GM21825 (cell line): ENCODE measurements at regions not wholly inside any gene's neighbourhood (a gene's known extent, or its start where the extent isn't known, plus 50 kb on each side); places are given as distances from the start of the nearest gene placed in this dataset.
"Not testable (repeated sequence)": the region's sequence is repeated elsewhere in the genome, so short reads cannot be mapped to it uniquely, and the experiment has no call there.

Experiments used
- ATAC-seq: cut with Tn5 transposase; IDR thresholded peaks from one replicate; pipeline ENCODE4 v1.9.1; 2021; ENCODE audit warnings: mild to moderate bottlenecking, moderate library complexity; ENCODE audit not compliant: unreplicated experiment

DNA sequence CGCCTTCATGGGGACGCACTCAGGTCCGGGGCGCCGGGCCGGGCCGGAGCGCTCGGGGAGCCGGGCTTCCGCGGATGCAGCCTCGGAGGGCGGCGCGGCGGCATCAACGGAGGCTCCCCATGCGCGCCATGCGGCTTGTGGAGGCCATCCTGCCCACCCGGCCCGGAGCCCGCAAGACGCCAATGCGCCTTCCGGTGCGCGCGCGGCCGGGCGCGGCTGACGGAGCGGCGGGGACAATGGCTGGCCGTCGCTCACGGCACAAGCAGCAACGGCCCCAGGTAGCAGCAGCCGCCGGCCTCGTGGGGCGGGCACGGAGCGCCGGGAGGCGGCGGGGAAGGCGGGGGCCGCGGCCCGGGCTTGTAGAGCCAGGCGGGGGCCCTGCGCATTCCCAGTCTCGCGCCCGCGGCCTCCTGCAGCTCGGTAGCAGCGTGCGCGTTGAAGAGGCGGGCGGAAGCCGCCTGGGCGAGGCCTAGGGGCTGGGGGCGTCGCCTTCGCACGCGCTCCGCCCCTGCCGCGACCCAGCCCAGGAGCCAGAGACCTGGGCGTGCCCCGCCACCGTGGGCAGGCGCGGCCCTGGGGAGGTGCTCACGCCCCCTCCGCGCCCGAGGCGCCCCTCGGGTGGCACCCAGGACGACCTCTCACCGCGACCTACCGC lies 168.6 kb upstream of the PRKX start:
- peak; percentile 98 for ATAC-seq

DNA sequence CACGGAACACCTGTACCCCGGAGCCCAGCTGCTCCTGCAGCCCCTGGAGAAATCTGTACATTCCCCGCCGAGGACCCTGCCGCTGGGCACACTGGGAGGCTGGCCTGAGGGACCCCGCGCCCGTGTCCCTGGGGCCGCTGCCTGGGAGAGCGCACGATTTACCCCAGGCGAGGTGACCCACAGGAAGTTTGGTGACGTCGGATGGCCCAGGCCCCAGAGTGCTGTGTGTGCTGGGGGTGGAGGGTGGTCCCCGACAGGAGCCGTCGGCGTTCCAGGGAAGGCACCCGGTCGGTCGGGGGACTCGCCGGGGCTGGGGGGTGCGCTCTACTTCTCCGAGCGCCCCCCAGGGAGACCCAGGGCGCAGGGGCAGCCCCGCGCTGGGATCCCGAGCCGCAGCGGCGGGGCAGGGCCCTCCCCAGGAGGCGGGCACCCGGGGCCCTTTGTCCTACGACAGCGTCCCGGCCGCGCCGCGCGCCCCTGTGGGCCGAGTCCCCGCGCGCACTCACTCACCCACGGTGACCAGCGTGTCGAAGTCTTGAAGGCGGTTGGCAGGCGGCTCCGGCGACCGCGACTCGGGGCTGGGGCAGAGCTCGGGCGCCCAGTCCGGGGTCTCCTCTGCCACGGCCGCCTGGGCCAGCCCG lies 167.9 kb upstream of the PRKX start:
- ATAC-seq: peak; percentile 40

DNA sequence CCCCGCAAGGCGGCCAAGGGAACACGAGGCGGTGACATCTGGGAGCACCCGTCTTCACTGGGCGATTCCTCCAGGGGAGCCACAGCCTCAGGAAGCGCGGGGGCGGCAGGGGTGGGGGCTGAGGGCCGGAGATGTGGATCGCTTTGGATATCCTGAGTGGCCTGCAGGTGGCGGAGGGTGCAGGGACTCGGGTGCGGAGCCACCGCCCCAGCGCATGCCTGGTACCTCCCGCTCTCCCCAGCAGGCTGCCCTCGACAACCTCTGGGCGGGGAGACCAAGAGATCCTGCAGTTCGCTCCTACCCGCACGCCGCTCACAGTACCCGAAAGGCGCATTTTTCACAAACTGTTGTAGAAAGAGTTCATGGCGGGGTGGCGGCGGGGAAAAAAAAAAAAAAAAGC lies 162.9 kb upstream of the PRKX start:
- not testable (repeated sequence) for ATAC-seq

DNA sequence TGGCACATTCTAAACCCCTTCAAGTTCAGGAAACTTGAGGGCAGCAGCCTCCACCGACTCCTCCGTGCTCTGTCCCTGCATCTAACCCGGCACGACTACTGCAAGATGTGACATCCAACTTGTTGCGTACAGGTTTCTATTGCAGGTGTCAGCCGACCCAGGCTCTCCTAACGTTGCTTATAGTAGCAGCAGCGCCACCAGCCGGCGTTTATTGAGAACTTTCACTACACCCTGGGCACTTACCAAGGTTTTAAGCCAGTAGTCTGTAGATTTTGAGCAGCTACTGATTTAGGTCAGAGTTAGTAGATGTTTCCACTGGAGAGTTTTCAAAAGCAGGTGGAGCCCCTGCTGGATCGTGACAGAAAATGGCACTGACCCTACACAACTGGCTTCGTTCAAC lies 162.2 kb upstream of the PRKX start:
- not testable (repeated sequence) for ATAC-seq

DNA sequence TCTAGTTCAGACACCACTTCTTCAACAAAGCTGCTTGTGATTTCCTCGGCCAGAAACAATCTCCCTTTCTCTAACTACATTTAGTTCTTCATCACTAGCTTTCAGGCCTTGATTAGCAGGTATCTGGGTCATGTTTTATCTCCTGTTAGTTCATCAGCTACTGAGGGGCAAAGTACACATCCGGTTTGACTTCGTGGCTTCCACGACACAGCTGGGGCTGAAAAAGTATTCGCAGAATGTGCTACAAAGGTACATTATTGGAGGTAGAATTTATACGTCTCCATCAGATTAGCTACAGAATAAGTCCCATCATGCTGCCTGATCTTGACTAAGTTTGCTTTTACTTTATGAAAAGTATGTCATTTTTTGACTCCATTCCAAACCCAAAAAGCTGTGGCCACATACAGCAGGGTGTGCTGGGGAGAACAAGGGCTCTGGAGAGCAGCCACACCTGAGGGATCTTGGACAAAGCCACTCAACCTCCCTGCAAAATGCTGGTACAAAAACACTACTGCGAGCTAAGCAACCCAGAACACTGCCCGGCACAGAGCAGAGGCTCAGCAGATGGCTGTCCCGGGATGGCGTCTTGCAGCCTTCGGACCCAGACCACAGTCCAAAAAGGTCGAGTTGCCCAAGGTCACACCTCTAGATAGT lies 158.9 kb upstream of the PRKX start:
- not testable (repeated sequence) for ATAC-seq

GRCh38 chrX:3867067-3867831 lies 153.8 kb upstream of the PRKX start:
- not testable (repeated sequence) for ATAC-seq

GRCh38 chrX:3858332-3858731 lies 144.9 kb upstream of the PRKX start:
- not testable (repeated sequence) for ATAC-seq

DNA sequence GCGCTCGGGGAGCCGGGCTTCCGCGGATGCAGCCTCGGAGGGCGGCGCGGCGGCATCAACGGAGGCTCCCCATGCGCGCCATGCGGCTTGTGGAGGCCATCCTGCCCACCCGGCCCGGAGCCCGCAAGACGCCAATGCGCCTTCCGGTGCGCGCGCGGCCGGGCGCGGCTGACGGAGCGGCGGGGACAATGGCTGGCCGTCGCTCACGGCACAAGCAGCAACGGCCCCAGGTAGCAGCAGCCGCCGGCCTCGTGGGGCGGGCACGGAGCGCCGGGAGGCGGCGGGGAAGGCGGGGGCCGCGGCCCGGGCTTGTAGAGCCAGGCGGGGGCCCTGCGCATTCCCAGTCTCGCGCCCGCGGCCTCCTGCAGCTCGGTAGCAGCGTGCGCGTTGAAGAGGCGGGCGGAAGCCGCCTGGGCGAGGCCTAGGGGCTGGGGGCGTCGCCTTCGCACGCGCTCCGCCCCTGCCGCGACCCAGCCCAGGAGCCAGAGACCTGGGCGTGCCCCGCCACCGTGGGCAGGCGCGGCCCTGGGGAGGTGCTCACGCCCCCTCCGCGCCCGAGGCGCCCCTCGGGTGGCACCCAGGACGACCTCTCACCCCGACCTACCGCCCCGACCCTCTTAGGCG lies 130.2 kb upstream of the PRKX start:
- peak; percentile 97 for ATAC-seq

- peak; percentile 60 for ATAC-seq
Observed at GRCh38 chrX:3842822-3843521, 129.5 kb upstream of the PRKX start.

DNA sequence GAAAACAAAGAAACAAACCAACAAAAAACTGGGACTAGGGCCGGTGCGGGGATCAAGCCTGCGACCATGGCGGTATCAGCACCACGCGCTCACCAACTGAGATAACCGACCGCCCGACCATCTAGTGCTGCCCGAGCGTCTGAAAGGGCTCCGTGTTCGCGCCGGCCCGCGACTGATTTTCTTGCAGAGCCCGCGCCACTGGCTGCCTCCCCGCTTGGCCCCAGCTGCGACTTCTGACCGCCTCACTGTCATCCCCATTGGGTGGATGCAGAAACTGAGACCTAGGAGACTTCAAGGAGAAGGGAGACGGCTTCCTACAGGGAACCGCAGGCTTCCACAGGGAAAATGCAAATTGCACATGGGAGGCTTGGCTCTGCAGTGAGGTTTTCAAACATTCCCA lies 125.3 kb upstream of the PRKX start:
- ATAC-seq: not testable (repeated sequence)

- ATAC-seq: not testable (repeated sequence)
Observed at GRCh38 chrX:3837958-3838643, 124.7 kb upstream of the PRKX start.

- not testable (repeated sequence) for ATAC-seq
Observed at GRCh38 chrX:3837211-3837610, 123.8 kb upstream of the PRKX start.

DNA sequence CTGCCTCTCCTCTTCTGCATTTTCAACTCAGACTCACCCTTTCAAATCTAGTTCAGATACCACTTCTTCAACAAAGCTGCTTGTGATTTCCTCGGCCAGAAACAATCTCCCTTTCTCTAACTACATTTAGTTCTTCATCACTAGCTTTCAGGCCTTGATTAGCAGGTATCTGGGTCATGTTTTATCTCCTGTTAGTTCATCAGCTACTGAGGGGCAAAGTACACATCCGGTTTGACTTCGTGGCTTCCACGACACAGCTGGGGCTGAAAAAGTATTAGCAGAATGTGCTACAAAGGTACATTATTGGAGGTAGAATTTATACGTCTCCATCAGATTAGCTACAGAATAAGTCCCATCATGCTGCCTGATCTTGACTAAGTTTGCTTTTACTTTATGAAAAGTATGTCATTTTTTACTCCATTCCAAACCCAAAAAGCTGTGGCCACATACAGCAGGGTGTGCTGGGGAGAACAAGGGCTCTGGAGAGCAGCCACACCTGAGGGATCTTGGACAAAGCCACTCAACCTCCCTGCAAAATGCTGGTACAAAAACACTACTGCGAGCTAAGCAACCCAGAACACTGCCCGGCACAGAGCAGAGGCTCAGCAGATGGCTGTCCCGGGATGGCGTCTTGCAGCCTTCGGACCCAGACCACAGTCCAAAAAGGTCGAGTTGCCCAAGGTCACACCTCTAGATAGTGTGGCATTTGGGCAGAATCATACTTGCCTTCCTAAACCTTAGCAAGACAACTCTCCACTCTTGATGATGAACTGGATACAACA lies 120.5 kb upstream of the PRKX start:
- ATAC-seq: not testable (repeated sequence)

- ATAC-seq: not testable (repeated sequence)
Observed at GRCh38 chrX:3830020-3830419, 116.6 kb upstream of the PRKX start.

GRCh38 chrX:3829041-3829531 lies 115.6 kb upstream of the PRKX start:
- not testable (repeated sequence) for ATAC-seq

- ATAC-seq: not testable (repeated sequence)
Observed at GRCh38 chrX:3828378-3829040, 115.1 kb upstream of the PRKX start.

- not testable (repeated sequence) for ATAC-seq
Observed at GRCh38 chrX:3824008-3824407, 110.6 kb upstream of the PRKX start.

- no peak for ATAC-seq
Observed at GRCh38 chrX:3820167-3820566, 106.7 kb upstream of the PRKX start.
